ENCODE measurements at regions not wholly inside any gene's neighbourhood (a gene's known extent, or its start where the extent isn't known, plus 50 kb on each side); places are given as distances from the start of the nearest gene placed in this dataset.

GRCh38 chr20:36084897-36085613 lies 69.5 kb upstream of the EPB41L1 start:
- Histone ChIP-seq H3K36me3 (ENCODE audit: insufficient read depth, low read length) (no peaks in the 10 kb centered on the region), H3K4me2 (ENCODE audit: low read length) (no peak overlapping the region)

GRCh38 chr20:36085686-36086267 lies 68.8 kb upstream of the EPB41L1 start:
- no peaks in the 10 kb centered on the region for H3K4me1 ChIP-seq (ENCODE audit: insufficient read depth, low read length, severe bottlenecking)
- no peaks in the 10 kb centered on the region for H3F3A ChIP-seq (ENCODE audit: insufficient read depth, low read length)
- no peak overlapping the region for H3K27ac ChIP-seq (ENCODE audit: low read depth, low read length, poor library complexity, severe bottlenecking)
- no peak overlapping the region for H3K9ac ChIP-seq (ENCODE audit: low read length)
- no peak overlapping the region for H2AFZ ChIP-seq (ENCODE audit: low read length)
- no peaks in the 10 kb centered on the region for H3K36me3 ChIP-seq (ENCODE audit: insufficient read depth, low read length)
- H3K9me2 ChIP-seq (ENCODE audit: low read depth, low read length), result no peaks in the 10 kb centered on the region
- H3K9me3 ChIP-seq (ENCODE audit: low read length), result no peaks in the 10 kb centered on the region
- no peak overlapping the region for H3K4me2 ChIP-seq (ENCODE audit: low read length)
- H3K27me3 ChIP-seq (ENCODE audit: insufficient read depth, low read length), result peaks cover 3% of the 10 kb centered on the region; the same call in 1 of the 2 replicates
- no peak overlapping the region for H3K4me3 ChIP-seq (ENCODE audit: low read depth, low read length, poor library complexity, severe bottlenecking)
- H3K79me2 ChIP-seq (ENCODE audit: insufficient read depth, low read length), result no peaks in the 10 kb centered on the region
- no peaks in the 10 kb centered on the region for H4K20me1 ChIP-seq (ENCODE audit: insufficient read depth, low read length)
- TF ChIP-seq, protein P1, sequence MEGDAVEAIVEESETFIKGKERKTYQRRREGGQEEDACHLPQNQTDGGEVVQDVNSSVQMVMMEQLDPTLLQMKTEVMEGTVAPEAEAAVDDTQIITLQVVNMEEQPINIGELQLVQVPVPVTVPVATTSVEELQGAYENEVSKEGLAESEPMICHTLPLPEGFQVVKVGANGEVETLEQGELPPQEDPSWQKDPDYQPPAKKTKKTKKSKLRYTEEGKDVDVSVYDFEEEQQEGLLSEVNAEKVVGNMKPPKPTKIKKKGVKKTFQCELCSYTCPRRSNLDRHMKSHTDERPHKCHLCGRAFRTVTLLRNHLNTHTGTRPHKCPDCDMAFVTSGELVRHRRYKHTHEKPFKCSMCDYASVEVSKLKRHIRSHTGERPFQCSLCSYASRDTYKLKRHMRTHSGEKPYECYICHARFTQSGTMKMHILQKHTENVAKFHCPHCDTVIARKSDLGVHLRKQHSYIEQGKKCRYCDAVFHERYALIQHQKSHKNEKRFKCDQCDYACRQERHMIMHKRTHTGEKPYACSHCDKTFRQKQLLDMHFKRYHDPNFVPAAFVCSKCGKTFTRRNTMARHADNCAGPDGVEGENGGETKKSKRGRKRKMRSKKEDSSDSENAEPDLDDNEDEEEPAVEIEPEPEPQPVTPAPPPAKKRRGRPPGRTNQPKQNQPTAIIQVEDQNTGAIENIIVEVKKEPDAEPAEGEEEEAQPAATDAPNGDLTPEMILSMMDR (IDR thresholded peaks at IDR 0.05; ENCODE audit: low read length), result no peak
- TF ChIP-seq EZH2 (IDR thresholded peaks at IDR 0.05; ENCODE audit: borderline replicate concordance, low read length), result no peak

More at GRCh38 chr20:36084897-36085613, 69.5 kb upstream of the EPB41L1 start:
- Histone ChIP-seq H3K27me3 (ENCODE audit: insufficient read depth, low read length) (peaks cover 3% of the 10 kb centered on the region; the same call in 1 of the 2 replicates), H3K27ac (ENCODE audit: low read depth, low read length, poor library complexity, severe bottlenecking) (no peak overlapping the region), H3K4me1 (ENCODE audit: insufficient read depth, low read length, severe bottlenecking) (no peaks in the 10 kb centered on the region), H4K20me1 (ENCODE audit: insufficient read depth, low read length) (no peaks in the 10 kb centered on the region), H3K9me2 (ENCODE audit: low read depth, low read length) (no peaks in the 10 kb centered on the region), H3K9me3 (ENCODE audit: low read length) (no peaks in the 10 kb centered on the region), H3K4me3 (ENCODE audit: low read depth, low read length, poor library complexity, severe bottlenecking) (no peak overlapping the region), H3F3A (ENCODE audit: insufficient read depth, low read length) (no peaks in the 10 kb centered on the region), H3K79me2 (ENCODE audit: insufficient read depth, low read length) (no peaks in the 10 kb centered on the region), H3K9ac (ENCODE audit: low read length) (no peak overlapping the region), H2AFZ (ENCODE audit: low read length) (no peak overlapping the region)
- TF ChIP-seq EZH2 (IDR thresholded peaks at IDR 0.05; ENCODE audit: borderline replicate concordance, low read length), result no peak
- TF ChIP-seq, protein P1 (IDR thresholded peaks at IDR 0.05; ENCODE audit: low read length), result no peak

- Histone ChIP-seq H3K27me3 (ENCODE audit: insufficient read depth, low read length) (peaks cover 3% of the 10 kb centered on the region; the same call in 1 of the 2 replicates), H3F3A (ENCODE audit: insufficient read depth, low read length) (no peaks in the 10 kb centered on the region), H3K79me2 (ENCODE audit: insufficient read depth, low read length) (no peaks in the 10 kb centered on the region), H3K9ac (ENCODE audit: low read length) (no peak overlapping the region), H3K27ac (ENCODE audit: low read depth, low read length, poor library complexity, severe bottlenecking) (no peak overlapping the region), H3K36me3 (ENCODE audit: insufficient read depth, low read length) (no peaks in the 10 kb centered on the region), H3K9me2 (ENCODE audit: low read depth, low read length) (no peaks in the 10 kb centered on the region), H4K20me1 (ENCODE audit: insufficient read depth, low read length) (no peaks in the 10 kb centered on the region), H3K4me2 (ENCODE audit: low read length) (no peak overlapping the region), H3K4me1 (ENCODE audit: insufficient read depth, low read length, severe bottlenecking) (no peaks in the 10 kb centered on the region), H2AFZ (ENCODE audit: low read length) (no peak overlapping the region), H3K9me3 (ENCODE audit: low read length) (no peaks in the 10 kb centered on the region), H3K4me3 (ENCODE audit: low read depth, low read length, poor library complexity, severe bottlenecking) (no peak overlapping the region)
- TF ChIP-seq, protein P1 (IDR thresholded peaks at IDR 0.05; ENCODE audit: low read length), result no peak
- TF ChIP-seq EZH2 (IDR thresholded peaks at IDR 0.05; ENCODE audit: borderline replicate concordance, low read length), result no peak
Measured at GRCh38 chr20:36086767-36087166, 67.8 kb upstream of the EPB41L1 start.

Data from OCI-LY1 (cell line).